M059J (cell line): ENCODE measurements at regions not wholly inside any gene's neighbourhood (a gene's known extent, or its start where the extent isn't known, plus 50 kb on each side); places are given as distances from the start of the nearest gene placed in this dataset.

Source experiments
- DNase-seq: peaks from one replicate; pipeline ENCODE4 v3.0.0-alpha.2; 2012; ENCODE audit warnings: low read depth

GRCh38 chr17:74015990-74016389, 187.5 kb upstream of the RPL38 start:
- DNase-seq, result no peak

- no peak for DNase-seq
These were observed 187.0 kb upstream of the RPL38 start for GRCh38 chr17:74016461-74016860.

- DNase-seq, result no peak
These were observed 186.0 kb upstream of the RPL38 start for GRCh38 chr17:74017466-74017865.

DNA sequence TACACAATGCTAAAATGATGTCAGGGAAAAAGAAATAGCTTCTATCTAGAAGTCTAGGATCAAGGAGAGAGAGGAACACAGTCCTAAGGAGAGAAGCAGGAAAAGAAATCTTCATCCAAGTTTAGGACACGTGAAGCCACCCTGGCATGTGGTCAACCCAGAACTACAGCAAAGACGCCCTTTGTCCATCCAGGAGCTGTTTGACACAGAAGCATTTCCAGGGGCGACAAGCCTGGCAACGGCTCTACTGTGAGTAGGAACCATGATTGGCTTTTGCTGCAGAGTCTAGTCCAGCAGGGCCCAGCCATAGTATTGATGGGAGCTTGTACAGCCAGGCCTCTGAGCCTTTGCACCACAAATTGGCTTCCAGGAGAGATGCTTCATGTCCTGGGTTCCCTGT, 185.4 kb upstream of the RPL38 start:
- no peak for DNase-seq

GRCh38 chr17:74019271-74019670, 184.2 kb upstream of the RPL38 start:
- no peak for DNase-seq

DNA sequence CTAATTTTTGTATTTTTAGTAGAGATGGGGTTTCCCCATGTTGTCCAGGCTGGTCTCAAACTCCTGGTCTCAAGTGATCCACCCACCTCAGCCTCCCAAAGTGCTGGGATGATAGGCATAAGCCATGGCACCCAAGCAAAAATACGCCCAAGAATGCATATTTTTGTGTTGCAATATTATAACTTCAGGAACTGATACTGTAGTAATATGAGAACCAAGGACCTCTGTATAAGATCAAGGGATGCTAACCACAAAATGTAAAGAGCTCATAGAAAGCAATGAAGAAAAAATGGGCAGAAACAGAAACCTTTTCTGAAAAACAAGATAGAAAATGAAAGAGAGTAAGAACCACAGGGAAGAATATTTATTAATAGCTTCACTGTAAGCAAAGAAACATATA, 183.6 kb upstream of the RPL38 start:
- no peak for DNase-seq

DNA sequence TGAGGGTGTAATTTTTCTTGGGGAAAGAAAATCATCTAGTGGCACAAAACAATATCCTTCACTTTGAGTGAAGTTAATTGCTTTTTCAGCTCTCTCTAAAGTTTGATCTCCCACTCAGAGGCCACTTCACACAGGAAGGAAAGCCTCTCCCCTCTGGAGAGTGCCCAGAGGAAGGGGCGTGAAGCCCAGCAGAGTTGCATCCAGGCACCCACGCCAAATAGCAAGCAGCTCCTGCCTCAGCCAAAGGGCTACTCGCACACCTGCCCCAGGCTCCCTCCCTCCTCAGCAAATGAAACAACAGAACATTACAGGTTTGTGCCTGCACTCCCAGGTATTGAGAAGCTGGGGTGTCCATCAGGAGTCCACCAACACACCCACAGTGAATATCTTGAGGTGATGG, 183.0 kb upstream of the RPL38 start:
- DNase-seq, result no peak

GRCh38 chr17:74024871-74025531, 178.5 kb upstream of the RPL38 start:
- no peak for DNase-seq

DNA sequence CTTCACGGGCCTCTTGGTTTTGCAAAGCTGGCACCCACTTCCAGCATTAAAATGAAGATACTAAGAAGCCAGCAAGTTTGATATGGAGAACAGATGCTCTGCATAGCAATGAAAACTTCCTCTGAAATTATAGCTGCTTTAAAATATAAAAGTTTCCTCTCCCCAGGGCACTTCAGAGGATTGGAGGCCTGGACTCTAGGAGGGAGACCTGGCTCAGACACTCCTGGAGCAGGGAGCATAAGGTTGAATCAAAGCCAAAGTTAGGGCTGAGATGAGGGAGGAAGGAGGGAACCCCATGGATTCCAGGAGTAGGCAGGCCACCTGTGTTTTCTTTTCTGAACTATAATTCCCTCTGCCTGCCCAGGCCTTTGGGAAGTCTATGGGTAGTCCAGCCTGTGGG, 176.0 kb upstream of the RPL38 start:
- DNase-seq, result no peak

DNA sequence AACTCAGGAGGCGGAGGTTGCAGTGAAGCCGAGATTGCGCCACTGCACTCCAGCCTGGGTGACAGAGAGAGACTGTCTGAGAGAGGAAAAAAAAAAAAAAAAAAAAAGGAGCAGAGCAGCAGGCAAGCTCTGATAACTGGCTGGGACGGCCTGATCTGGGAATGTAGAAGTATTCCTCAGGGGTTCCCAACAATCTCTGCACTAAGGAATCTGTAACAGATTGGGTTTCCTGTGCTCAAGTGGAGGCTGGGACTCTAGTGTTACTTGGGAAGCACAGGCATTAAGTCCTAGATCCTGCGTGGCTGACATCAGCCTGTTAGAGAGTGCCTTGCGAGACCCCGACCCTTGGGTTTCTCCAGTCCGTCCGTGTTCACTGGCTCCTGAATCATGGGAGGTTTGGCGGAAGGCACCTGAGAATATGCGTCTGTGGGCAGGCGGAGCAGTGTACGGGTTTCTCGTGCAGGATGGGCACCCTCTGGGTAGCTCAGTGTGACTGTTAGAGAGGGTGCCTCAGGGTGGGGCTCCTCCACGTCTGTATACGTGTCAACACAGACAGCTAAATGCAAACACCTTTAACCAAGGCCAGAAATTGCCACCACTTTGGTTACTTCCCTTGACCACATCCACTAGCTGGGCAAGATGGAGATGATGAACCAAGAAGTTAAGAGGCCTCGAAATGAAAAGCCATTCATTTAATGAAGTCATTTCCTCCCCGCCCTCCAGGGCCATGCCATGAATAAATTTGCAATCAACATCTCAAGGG, 174.9 kb upstream of the RPL38 start:
- DNase-seq, result no peak

DNA sequence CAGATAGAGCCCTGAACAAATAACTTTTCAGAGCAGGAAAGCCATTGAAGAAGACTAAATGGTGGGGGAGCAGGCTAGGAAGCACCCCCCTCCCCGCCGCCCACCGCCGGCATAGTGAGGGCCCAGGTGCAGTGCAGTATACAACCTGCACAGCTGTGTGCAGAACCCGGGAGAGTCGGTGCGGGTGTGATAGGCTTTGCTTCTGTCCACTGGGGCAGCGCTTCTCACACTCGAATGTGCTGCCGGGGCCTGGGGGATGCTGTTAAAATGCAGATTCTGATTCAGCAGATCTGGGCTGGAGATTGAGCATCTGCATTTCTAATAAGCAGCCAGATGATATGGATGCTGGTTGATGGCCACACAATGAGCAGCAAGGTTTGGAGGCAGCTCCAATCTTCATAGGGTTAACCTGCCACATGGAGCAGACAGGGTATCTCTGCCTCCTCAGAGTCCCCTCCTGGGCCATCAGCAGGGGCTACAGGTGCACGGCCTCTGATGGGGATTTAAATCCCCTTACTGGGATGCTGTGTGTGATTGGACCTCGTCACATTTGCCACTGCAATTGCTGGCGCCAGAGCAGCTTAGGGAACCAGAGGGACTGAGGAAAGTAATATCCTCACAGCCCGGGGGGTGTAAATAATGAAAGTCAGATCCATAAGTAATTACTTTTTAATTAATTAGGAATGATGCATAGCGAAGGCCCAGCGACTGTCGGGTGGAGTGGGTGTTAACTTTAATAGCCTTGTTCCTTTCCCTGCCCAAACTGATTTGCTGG, 172.0 kb upstream of the RPL38 start:
- DNase-seq, result no peak

DNA sequence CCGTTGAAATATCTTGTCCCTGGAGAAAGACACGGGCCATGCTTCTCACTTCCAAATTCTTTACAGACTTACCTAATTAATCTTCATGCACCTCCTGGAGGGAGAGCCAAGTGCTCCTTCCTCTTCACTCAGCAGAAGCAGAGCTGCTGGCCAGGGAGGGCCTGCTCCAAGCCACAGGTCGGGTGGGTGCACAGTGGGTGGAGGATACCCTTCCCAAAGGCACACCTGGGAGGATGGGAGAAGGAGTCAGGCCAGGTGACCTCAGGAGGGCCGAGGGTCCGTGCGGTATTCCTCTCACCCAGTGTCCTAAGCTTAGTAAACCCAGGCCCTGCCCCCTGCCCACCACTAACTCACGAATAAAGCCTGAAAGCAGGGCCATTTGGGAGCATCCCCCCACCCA, 171.3 kb upstream of the RPL38 start:
- DNase-seq, result no peak

DNA sequence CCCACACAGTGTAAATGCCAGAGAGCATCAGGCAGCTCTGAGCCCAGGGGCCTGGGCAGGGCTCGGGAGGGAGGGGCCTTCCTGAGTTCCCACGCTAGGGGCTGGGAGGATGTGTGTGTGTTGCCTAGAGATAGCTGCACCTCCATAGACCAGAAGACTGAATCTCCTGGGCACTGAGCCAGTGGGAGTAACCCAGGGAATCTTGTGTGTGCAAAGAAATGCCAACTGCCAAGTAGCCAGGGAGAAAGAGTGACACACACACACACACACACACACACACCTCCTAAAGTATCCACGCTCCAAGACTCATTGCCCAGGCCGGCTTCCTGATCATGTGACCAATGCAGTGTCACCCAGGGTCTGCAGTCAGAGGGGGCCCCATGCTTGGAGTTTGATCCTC, 166.2 kb upstream of the RPL38 start:
- peak; percentile 44 for DNase-seq

DNA sequence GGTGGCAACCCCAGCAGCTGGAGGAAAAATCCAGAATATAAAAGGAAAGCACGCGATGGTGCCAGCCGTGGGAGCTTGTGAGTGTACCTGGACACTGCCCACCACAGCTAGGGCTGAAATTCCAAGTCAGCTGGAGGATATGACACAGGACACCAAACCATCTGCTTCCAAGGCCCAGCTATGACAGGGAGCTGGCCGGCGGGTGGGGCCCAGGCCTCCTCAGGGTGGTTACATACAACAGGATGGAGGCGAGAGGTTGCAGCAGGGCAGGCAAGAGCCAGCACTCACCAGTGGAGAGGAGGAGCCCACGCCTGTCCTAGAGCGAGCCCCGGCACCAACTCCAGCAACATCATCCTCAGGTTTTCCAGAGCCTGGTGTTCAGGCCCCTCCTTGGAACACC, 163.2 kb upstream of the RPL38 start:
- DNase-seq, result no peak

DNA sequence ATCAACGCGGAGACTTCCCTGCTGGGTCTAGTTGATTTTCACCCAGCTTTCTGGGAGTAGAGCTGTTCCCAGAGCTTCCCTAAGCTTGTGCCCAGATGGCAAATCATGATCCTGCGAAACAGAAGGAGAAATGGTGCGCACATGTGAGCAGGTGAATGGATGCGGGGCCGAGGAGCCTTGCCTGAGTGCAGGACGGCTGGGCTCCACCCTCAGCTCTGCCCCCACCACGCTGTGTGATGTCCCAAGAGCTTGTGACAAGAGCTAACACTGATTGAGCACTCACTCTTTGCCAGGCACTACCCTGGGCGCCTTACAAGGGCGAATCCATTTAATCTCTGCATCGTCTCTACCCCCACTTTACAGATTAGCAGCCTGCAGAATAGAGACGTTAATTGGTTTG, 162.7 kb upstream of the RPL38 start:
- no peak for DNase-seq

GRCh38 chr17:74041869-74042640, 161.4 kb upstream of the RPL38 start:
- DNase-seq, result no peak

DNA sequence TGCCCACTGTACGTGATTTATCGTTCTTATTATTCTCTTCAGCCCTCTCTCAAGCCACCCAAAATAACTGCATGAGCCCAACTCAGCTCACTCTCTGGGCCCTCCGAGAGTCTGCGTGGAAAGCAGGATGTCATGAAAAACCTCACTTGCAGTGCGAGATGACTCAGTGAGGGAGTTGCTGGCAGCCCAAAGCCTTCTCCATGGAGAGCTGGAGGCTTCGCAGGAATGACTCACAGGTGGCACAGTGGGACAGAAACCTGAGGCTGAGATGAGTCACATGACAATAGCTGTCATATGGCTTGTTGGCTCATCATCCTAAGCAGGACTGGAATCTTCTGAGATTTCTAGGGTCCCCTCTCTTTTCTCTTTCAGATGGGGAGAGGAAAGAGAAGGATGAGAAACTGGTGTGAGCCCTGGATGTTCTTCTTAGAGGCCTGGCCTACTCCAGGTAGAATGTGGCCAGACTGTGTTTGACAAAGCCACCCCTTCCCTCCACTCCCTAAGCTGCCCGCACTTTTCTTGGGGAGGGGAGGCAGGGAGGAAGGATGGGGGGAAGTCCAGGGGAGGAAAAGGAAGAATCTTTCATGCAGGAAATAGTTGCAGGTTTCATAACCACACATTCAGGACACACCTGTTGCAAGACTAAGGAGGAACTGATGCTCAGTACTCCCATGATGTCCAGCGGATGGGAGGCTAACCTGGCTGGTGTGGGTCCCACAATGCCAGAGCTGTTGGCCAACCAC, 160.6 kb upstream of the RPL38 start:
- peak; percentile 93 for DNase-seq

GRCh38 chr17:74043976-74044375, 159.5 kb upstream of the RPL38 start:
- DNase-seq, result no peak

- peak; percentile 27 for DNase-seq
These were observed 157.7 kb upstream of the RPL38 start for GRCh38 chr17:74045608-74046280.

- no peak for DNase-seq
These were observed 154.1 kb upstream of the RPL38 start for GRCh38 chr17:74049167-74049966.
